HUES6 (cell line): ENCODE measurements at regions not wholly inside any gene's neighbourhood (a gene's known extent, or its start where the extent isn't known, plus 50 kb on each side); places are given as distances from the start of the nearest gene placed in this dataset.
A peak's percentile ranks its signal among the peaks of the same experiment; 100 is the strongest.

ENCODE experiments used
- H3K27ac ChIP-seq: 2 replicates; pipeline ENCODE4 v1.7.0; 2013; ENCODE audit warnings: low read depth, mild to moderate bottlenecking, low read length, inconsistent platforms
- H3K27me3 ChIP-seq: 2 replicates; pipeline ENCODE4 v1.6.1; 2013; ENCODE audit warnings: low read length; ENCODE audit not compliant: control insufficient read depth, insufficient read depth
- H3K36me3 ChIP-seq: 2 replicates; pipeline ENCODE4 v1.6.1; 2013; ENCODE audit warnings: low read length; ENCODE audit not compliant: control insufficient read depth, insufficient read depth
- H3K4me1 ChIP-seq: 2 replicates; pipeline ENCODE4 v1.6.1; 2013; ENCODE audit warnings: low read length; ENCODE audit not compliant: control insufficient read depth, insufficient read depth
- H3K4me3 ChIP-seq: 2 replicates; pipeline ENCODE4 v1.5.1; 2013; ENCODE audit warnings: low read depth, low read length
- H3K9ac ChIP-seq: one replicate; pipeline ENCODE4 v1.6.1; 2013; ENCODE audit warnings: mild to moderate bottlenecking, low read length
- H3K9me3 ChIP-seq: 2 replicates; pipeline ENCODE4 v1.6.1; 2013; ENCODE audit warnings: low read depth, low read length; ENCODE audit not compliant: control insufficient read depth, insufficient read depth

DNA sequence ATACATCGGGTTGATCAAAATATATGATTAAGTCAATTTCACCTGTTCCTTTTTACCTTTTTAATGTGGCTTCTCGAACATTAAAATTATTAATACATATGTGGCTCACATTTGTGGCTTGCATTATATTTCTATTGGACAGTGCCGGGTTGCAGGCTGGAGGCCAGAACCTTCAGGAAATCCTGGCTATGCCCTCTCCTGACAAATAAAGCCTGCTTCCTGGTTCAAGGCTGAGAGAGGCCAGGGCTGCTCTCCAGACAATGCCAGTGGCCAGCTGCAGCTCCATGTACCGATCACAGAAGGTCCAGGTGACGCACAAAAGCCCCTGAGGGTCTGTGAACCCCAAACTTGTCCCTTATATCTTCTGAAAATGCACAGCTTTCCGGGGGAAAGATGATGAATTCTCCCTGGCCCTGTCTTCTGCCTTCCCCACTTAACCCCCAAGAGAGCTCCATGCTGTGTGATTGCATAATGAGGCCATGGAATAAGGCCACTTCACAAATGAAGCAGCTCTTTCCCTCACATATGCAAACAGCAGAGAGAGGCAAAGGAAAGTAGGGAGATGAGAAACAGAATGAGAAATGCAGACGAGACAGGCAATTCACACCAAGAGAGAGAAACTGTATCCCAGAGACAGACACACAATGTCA, 241.2 kb downstream of the BCOR start:
- no peak overlapping the region for H3K27ac ChIP-seq
- H3K9me3 ChIP-seq = no peaks in the 10 kb centered on the region; the same call in 1 of the 2 replicates
- no peaks in the 10 kb centered on the region for H3K36me3 ChIP-seq
- H3K4me1 ChIP-seq = peaks cover 71% of the 10 kb centered on the region
- H3K4me3 ChIP-seq = no peak overlapping the region
- H3K9ac ChIP-seq = no peak overlapping the region
- no peaks in the 10 kb centered on the region for H3K27me3 ChIP-seq

- Histone ChIP-seq H3K9me3 (peaks cover 2% of the 10 kb centered on the region; the same call in 1 of the 2 replicates), H3K4me3 (no peak overlapping the region), H3K36me3 (no peaks in the 10 kb centered on the region), H3K27ac (no peak overlapping the region), H3K9ac (no peak overlapping the region), H3K4me1 (peaks cover 61% of the 10 kb centered on the region), H3K27me3 (no peaks in the 10 kb centered on the region)
Observed at GRCh38 chrX:39857780-39858179, 240.0 kb downstream of the BCOR start.

DNA sequence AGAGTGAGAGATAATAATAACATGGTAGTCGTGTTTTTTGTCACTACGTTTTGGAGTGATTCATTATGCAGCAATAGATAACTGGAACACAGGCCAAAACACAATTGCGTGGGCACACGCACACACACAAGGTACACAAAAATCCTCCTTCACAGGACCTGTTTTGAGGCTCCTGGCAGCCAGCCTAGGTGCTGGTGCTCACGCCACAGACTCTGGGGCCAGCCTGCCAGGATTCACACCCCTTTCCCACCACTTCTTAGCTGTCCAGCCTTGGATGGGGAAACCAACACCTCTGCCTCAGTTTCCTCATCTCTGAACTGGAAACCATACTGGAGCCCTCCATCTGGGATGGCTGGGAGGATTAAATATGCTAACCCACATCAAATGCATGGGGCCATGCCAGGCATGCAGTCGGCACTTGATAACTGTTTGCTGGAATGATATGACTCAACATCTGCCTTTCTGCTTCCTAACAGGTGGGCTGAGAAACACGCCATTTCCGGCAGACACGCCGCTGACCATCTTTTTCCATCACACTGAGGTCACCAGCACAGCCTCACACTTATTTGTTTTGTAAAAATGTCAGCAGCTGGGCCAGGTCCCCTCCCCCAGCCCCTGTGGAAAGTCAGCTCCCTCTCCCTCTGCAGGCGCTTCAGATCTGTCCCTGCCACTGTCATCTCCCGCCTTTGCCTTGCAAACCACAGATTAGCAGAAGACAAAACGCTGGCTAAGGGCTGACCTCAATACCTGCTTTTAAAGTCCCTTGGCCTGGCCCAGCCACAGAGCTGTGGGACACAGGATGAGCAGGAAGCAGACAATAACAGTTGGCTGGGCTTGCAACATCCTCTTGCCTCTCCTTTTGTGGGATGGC, 237.5 kb downstream of the BCOR start:
- Histone ChIP-seq H3K4me3 (no peak overlapping the region), H3K36me3 (no peaks in the 10 kb centered on the region), H3K9me3 (peaks cover 15% of the 10 kb centered on the region), H3K9ac (peak overlapping the region; percentile 40), H3K27me3 (no peaks in the 10 kb centered on the region), H3K4me1 (peaks cover 40% of the 10 kb centered on the region), H3K27ac (no peak overlapping the region; the same call in 1 of the 2 replicates)

GRCh38 chrX:39862963-39863362, 234.8 kb downstream of the BCOR start:
- Histone ChIP-seq H3K27ac (no peak overlapping the region), H3K4me1 (peaks cover 29% of the 10 kb centered on the region), H3K9me3 (peaks cover 15% of the 10 kb centered on the region), H3K36me3 (no peaks in the 10 kb centered on the region), H3K9ac (no peak overlapping the region), H3K27me3 (no peaks in the 10 kb centered on the region; the same call in 1 of the 2 replicates), H3K4me3 (no peak overlapping the region)

- Histone ChIP-seq H3K27me3 (no peaks in the 10 kb centered on the region; the same call in 1 of the 2 replicates), H3K4me3 (no peak overlapping the region), H3K27ac (no peak overlapping the region), H3K36me3 (no peaks in the 10 kb centered on the region), H3K9me3 (peaks cover 15% of the 10 kb centered on the region), H3K4me1 (peaks cover 13% of the 10 kb centered on the region), H3K9ac (no peak overlapping the region)
Observed at GRCh38 chrX:39866229-39866628, 231.5 kb downstream of the BCOR start.

DNA sequence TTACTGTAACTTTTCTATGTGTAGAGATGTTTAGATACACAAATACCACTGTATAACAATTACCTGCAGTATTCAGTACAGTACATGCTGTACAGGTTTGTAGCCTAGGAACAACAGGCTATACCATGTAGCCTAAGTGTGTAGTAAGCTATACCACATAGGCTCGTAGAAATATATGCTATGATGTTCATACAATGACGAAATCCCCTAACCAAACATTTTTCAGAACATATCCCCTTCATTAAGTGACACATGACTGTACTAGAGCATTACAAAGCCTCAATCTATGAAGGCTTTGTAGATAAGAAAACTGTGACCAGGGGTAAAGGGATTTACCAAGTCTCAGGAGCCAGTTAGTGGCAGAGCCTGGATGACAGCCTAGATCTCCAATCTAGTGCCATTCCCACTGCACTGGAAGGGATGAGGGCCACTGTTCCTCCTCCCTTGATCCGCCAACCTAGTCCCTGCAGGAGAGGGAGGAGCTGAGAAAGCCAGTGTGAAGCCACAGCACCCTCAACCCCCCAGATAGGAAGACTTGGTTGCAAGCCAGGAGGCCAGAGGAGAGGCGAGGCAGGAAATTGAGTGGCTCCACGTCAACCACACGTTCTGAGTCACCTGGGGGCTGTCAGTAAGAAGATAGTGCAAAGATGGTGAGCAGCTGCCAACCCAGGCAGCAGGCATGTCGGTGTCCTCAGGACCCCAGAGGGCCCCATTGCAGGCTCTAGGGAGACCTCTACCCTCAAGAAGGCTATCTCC, 227.7 kb downstream of the BCOR start:
- H3K27ac ChIP-seq = no peak overlapping the region
- H3K27me3 ChIP-seq = no peaks in the 10 kb centered on the region; the same call in 1 of the 2 replicates
- peaks cover 5% of the 10 kb centered on the region; the same call in 1 of the 2 replicates for H3K9me3 ChIP-seq
- H3K4me3 ChIP-seq = no peak overlapping the region
- H3K4me1 ChIP-seq = peaks cover 8% of the 10 kb centered on the region; the same call in 1 of the 2 replicates
- no peak overlapping the region for H3K9ac ChIP-seq
- H3K36me3 ChIP-seq = no peaks in the 10 kb centered on the region

GRCh38 chrX:39871648-39872047, 226.1 kb downstream of the BCOR start:
- H3K36me3 ChIP-seq = no peaks in the 10 kb centered on the region
- no peak overlapping the region for H3K27ac ChIP-seq
- H3K27me3 ChIP-seq = no peaks in the 10 kb centered on the region; the same call in 1 of the 2 replicates
- peaks cover 5% of the 10 kb centered on the region; the same call in 1 of the 2 replicates for H3K9me3 ChIP-seq
- no peak overlapping the region for H3K4me3 ChIP-seq
- H3K9ac ChIP-seq = no peak overlapping the region
- H3K4me1 ChIP-seq = peaks cover 8% of the 10 kb centered on the region; the same call in 1 of the 2 replicates

- Histone ChIP-seq H3K27me3 (0 out of 2 replicates have a peak, but pooled peaks cover 2% of the 10 kb centered on the region), H3K4me1 (peaks cover 11% of the 10 kb centered on the region; the same call in 1 of the 2 replicates), H3K36me3 (no peaks in the 10 kb centered on the region), H3K9me3 (peaks cover 5% of the 10 kb centered on the region; the same call in 1 of the 2 replicates), H3K4me3 (no peak overlapping the region), H3K27ac (no peak overlapping the region), H3K9ac (no peak overlapping the region)
Observed at GRCh38 chrX:39873117-39873516, 224.6 kb downstream of the BCOR start.

DNA sequence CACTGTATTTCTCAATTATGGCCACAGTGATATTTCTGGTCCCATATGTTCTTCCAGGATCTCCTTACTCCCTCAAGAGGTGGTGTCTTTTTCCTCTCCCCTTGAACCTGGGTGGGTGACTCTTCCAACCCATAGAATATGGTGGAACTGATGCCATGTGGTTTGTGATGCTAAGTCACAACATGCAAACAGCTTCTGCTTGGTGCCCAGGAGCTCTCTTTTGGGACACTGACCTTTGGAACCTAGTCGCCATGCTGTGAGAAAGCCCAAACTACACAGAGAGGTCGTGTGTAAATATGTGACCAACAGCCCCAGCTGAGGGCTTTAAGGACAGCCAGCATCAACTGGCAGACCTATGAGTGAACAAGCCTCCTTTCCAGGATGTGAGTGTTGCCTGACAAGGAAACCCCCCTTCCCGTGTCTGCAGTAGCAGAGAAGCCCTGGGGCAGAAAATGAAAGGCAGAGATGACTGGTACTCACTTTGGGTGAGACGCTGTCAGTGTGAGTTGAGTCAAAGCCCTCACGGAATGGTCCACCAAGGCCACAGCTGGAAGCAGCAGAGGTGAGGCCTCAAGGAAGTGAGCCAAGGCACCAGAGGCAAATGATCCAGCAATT, 223.4 kb downstream of the BCOR start:
- Histone ChIP-seq H3K27me3 (0 out of 2 replicates have a peak, but pooled peaks cover 2% of the 10 kb centered on the region), H3K9ac (no peak overlapping the region), H3K36me3 (no peaks in the 10 kb centered on the region), H3K4me1 (peaks cover 15% of the 10 kb centered on the region; the same call in 1 of the 2 replicates), H3K27ac (no peak overlapping the region), H3K4me3 (no peak overlapping the region), H3K9me3 (peaks cover 5% of the 10 kb centered on the region; the same call in 1 of the 2 replicates)
